Loucy (cell line): ENCODE measurements at regions not wholly inside any gene's neighbourhood (a gene's known extent, or its start where the extent isn't known, plus 50 kb on each side); places are given as distances from the start of the nearest gene placed in this dataset.

ENCODE experiments used
- H2AFZ ChIP-seq: fragments of 200-600 bp; sonication (generic); 2 replicates; pipeline ENCODE4 v1.6.0; 2016; ENCODE audit warnings: antibody characterized with exemption, mild to moderate bottlenecking, low read length, moderate library complexity
- H3F3A ChIP-seq: fragments of 200-600 bp; 2 replicates; pipeline ENCODE4 v1.6.0; 2016; ENCODE audit warnings: antibody characterized with exemption, low read depth, mild to moderate bottlenecking
- H3K27me3 ChIP-seq: fragments of 200-600 bp; sonication (generic); 2 replicates; pipeline ENCODE4 v1.6.1; 2014; ENCODE audit warnings: low read length, mild to moderate bottlenecking; ENCODE audit not compliant: insufficient read depth, poor library complexity, severe bottlenecking
- H3K36me3 ChIP-seq: fragments of 200-600 bp; sonication (generic); 2 replicates; pipeline ENCODE4 v1.6.1; 2016; ENCODE audit warnings: low read length; ENCODE audit not compliant: insufficient read depth
- H3K4me1 ChIP-seq: fragments of 200-600 bp; sonication (generic); 2 replicates; pipeline ENCODE4 v1.5.1; 2014; ENCODE audit warnings: low read length, mild to moderate bottlenecking; ENCODE audit not compliant: insufficient read depth, poor library complexity, severe bottlenecking
- H3K4me2 ChIP-seq: fragments of 200-600 bp; sonication (generic); 2 replicates; pipeline ENCODE4 v1.6.0; 2014; ENCODE audit warnings: antibody characterized with exemption, low read length, low read depth, mild to moderate bottlenecking; ENCODE audit not compliant: poor library complexity, severe bottlenecking
- H3K4me3 ChIP-seq: fragments of 200-600 bp; sonication (generic); 2 replicates; pipeline ENCODE4 v1.5.1; 2014; ENCODE audit warnings: low read length, mild to moderate bottlenecking, mixed read lengths; ENCODE audit not compliant: poor library complexity, severe bottlenecking
- H3K79me2 ChIP-seq: fragments of 200-600 bp; sonication (generic); 2 replicates; pipeline ENCODE4 v1.6.1; 2014; ENCODE audit warnings: low read length; ENCODE audit not compliant: insufficient read depth
- H3K9ac ChIP-seq: fragments of 200-600 bp; sonication (generic); 2 replicates; pipeline ENCODE4 v1.6.0; 2014; ENCODE audit warnings: mild to moderate bottlenecking, low read depth, low read length, moderate library complexity; ENCODE audit not compliant: poor library complexity, severe bottlenecking
- H3K9me2 ChIP-seq: fragments of 200-600 bp; sonication (generic); replicated peaks from 2 replicates; pipeline ENCODE4 v1.6.1; 2016; ENCODE audit warnings: low read depth, low read length, mixed read lengths
- H3K9me3 ChIP-seq: fragments of 200-600 bp; sonication (generic); 2 replicates; pipeline ENCODE4 v1.6.1; 2014; ENCODE audit warnings: mild to moderate bottlenecking, antibody characterized with exemption, low read length, low read depth; ENCODE audit not compliant: insufficient read depth
- H4K20me1 ChIP-seq: fragments of 200-600 bp; sonication (generic); 2 replicates; pipeline ENCODE4 v1.6.0; 2014; ENCODE audit warnings: antibody characterized with exemption, low read length, mild to moderate bottlenecking; ENCODE audit not compliant: insufficient read depth, poor library complexity, severe bottlenecking
- CTCF ChIP-seq: fragments of 200-600 bp; sonication (generic); conservative IDR thresholded peaks from 2 replicates; pipeline ENCODE4 v1.5.1; 2014; ENCODE audit warnings: mild to moderate bottlenecking, antibody characterized with exemption, low read length
- EZH2phosphoT487 ChIP-seq: fragments of 200-600 bp; IDR thresholded peaks from 2 replicates; pipeline ENCODE4 v1.6.1; 2018; ENCODE audit warnings: antibody characterized with exemption, mild to moderate bottlenecking, moderate library complexity, borderline replicate concordance

GRCh38 chr1:199101139-199101538, 462.3 kb downstream of the PTPRC start:
- Histone ChIP-seq H3K9me2 (no peaks in the 10 kb centered on the region), H3K4me3 (no peak overlapping the region), H3K4me2 (no peak overlapping the region), H3K9ac (no peak overlapping the region), H3K79me2 (no peaks in the 10 kb centered on the region), H4K20me1 (no peaks in the 10 kb centered on the region), H3K27me3 (no peaks in the 10 kb centered on the region), H3F3A (no peaks in the 10 kb centered on the region), H2AFZ (peak overlapping the region; percentile 25; the same call in 1 of the 2 replicates), H3K36me3 (no peaks in the 10 kb centered on the region), H3K9me3 (peaks cover 6% of the 10 kb centered on the region; the same call in 1 of the 2 replicates), H3K4me1 (peaks cover 22% of the 10 kb centered on the region)
- TF ChIP-seq CTCF (no peak), EZH2phosphoT487 (no peak)

- H4K20me1 ChIP-seq = no peaks in the 10 kb centered on the region
- peak overlapping the region; percentile 25; the same call in 1 of the 2 replicates for H2AFZ ChIP-seq
- peaks cover 22% of the 10 kb centered on the region for H3K4me1 ChIP-seq
- no peak overlapping the region for H3K4me3 ChIP-seq
- H3K9ac ChIP-seq = no peak overlapping the region
- H3K9me3 ChIP-seq = peaks cover 11% of the 10 kb centered on the region; the same call in 1 of the 2 replicates
- H3K36me3 ChIP-seq = no peaks in the 10 kb centered on the region
- TF ChIP-seq CTCF (no peak), EZH2phosphoT487 (no peak)
- H3K4me2 ChIP-seq = no peak overlapping the region
- no peaks in the 10 kb centered on the region for H3K79me2 ChIP-seq
- no peaks in the 10 kb centered on the region for H3K9me2 ChIP-seq
- no peaks in the 10 kb centered on the region for H3K27me3 ChIP-seq
- H3F3A ChIP-seq = no peaks in the 10 kb centered on the region
Measured at GRCh38 chr1:199101635-199102034, 462.8 kb downstream of the PTPRC start.

GRCh38 chr1:199102239-199102638, 463.4 kb downstream of the PTPRC start:
- Histone ChIP-seq H3K9me2 (no peaks in the 10 kb centered on the region), H3K4me3 (no peak overlapping the region), H3K79me2 (no peaks in the 10 kb centered on the region), H2AFZ (no peak overlapping the region), H3K4me2 (no peak overlapping the region), H3F3A (no peaks in the 10 kb centered on the region), H3K9me3 (peaks cover 17% of the 10 kb centered on the region; the same call in 1 of the 2 replicates), H3K27me3 (no peaks in the 10 kb centered on the region), H3K9ac (no peak overlapping the region), H3K4me1 (peaks cover 22% of the 10 kb centered on the region), H3K36me3 (no peaks in the 10 kb centered on the region), H4K20me1 (no peaks in the 10 kb centered on the region)
- TF ChIP-seq CTCF (no peak), EZH2phosphoT487 (no peak)
